SK-N-MC (cell line): ENCODE measurements at regions not wholly inside any gene's neighbourhood (a gene's known extent, or its start where the extent isn't known, plus 50 kb on each side); places are given as distances from the start of the nearest gene placed in this dataset.
A peak's percentile ranks its signal among the peaks of the same experiment; 100 is the strongest.

Experiments used
- DNase-seq: peaks from one replicate; pipeline ENCODE4 v3.0.0-alpha.2; 2011; ENCODE audit warnings: low read depth, low spot score
- H3K27ac ChIP-seq: fragments of 200-600 bp; sonication (generic); 2 replicates; pipeline ENCODE4 v1.5.1; 2016; ENCODE audit warnings: mixed run types
- H3K36me3 ChIP-seq: fragments of 200-600 bp; sonication (generic); 2 replicates; pipeline ENCODE4 v1.6.1; 2017; ENCODE audit warnings: antibody characterized with exemption, low read length, mixed read lengths; ENCODE audit not compliant: insufficient read depth
- H3K4me3 ChIP-seq: fragments of 200-600 bp; sonication (generic); 2 replicates; pipeline ENCODE4 v1.5.1; 2016
- H3K9ac ChIP-seq: fragments of 200-600 bp; sonication (generic); 2 replicates; pipeline ENCODE4 v1.8.0; 2017; ENCODE audit warnings: mixed run types, mixed read lengths; ENCODE audit not compliant: insufficient read length
- H3K9me3 ChIP-seq: fragments of 200-600 bp; sonication (generic); 2 replicates; pipeline ENCODE4 v1.6.1; 2017; ENCODE audit warnings: low read depth, mild to moderate bottlenecking, antibody characterized with exemption, low read length, moderate library complexity, mixed read lengths
- EZH2 ChIP-seq: fragments of 200-600 bp; sonication (generic); IDR thresholded peaks from one replicate; pipeline ENCODE4 v1.6.1; 2017; ENCODE audit warnings: antibody characterized with exemption
- FOXP2 ChIP-seq: optimal IDR thresholded peaks from 2 replicates; pipeline ENCODE3; 2011; ENCODE audit warnings: mild to moderate bottlenecking, moderate library complexity; ENCODE audit not compliant: insufficient read depth; ENCODE audit errors: extremely low read length, control extremely low read depth
- POLR2AphosphoS5 ChIP-seq: IDR thresholded peaks from 2 replicates; pipeline ENCODE4 v1.6.1; 2012; ENCODE audit warnings: mild to moderate bottlenecking, low read depth, low read length, borderline replicate concordance

- no peak overlapping the region for H3K27ac ChIP-seq
- H3K36me3 ChIP-seq: no peaks in the 10 kb centered on the region
- peak; percentile 2 for DNase-seq
- TF ChIP-seq FOXP2: no peak
- TF ChIP-seq POLR2AphosphoS5: no peak
- TF ChIP-seq EZH2: no peak
- H3K9me3 ChIP-seq: no peaks in the 10 kb centered on the region
- H3K9ac ChIP-seq: no peak overlapping the region
- peak overlapping the region; percentile 38 for H3K4me3 ChIP-seq
Observed at GRCh38 chr10:106078895-106079576, 1085.5 kb downstream of the SORCS1 start.

GRCh38 chr10:106076496-106076895 is 1088.0 kb downstream of the SORCS1 start:
- no peak for TF ChIP-seq EZH2
- no peak for TF ChIP-seq POLR2AphosphoS5
- TF ChIP-seq FOXP2: no peak

GRCh38 chr10:106053061-106053460 is 1111.4 kb downstream of the SORCS1 start:
- H3K4me3 ChIP-seq: no peak overlapping the region
- no peaks in the 10 kb centered on the region for H3K36me3 ChIP-seq
- H3K9ac ChIP-seq: no peak overlapping the region
- TF ChIP-seq EZH2 (no peak), POLR2AphosphoS5 (no peak), FOXP2 (no peak)
- no peak for DNase-seq
- no peaks in the 10 kb centered on the region for H3K9me3 ChIP-seq
- no peak overlapping the region for H3K27ac ChIP-seq

More at GRCh38 chr10:106076496-106076895, 1088.0 kb downstream of the SORCS1 start:
- H3K9me3 ChIP-seq: no peaks in the 10 kb centered on the region
- H3K9ac ChIP-seq: no peak overlapping the region
- DNase-seq: no peak
- no peak overlapping the region for H3K27ac ChIP-seq
- H3K36me3 ChIP-seq: no peaks in the 10 kb centered on the region
- H3K4me3 ChIP-seq: no peak overlapping the region

- no peak for TF ChIP-seq POLR2AphosphoS5
- no peak for TF ChIP-seq FOXP2
- TF ChIP-seq EZH2: no peak
- H3K9me3 ChIP-seq: no peaks in the 10 kb centered on the region
Observed at GRCh38 chr10:106044503-106044902, 1120.0 kb downstream of the SORCS1 start.

GRCh38 chr10:106043863-106044262 is 1120.6 kb downstream of the SORCS1 start:
- TF ChIP-seq EZH2 (no peak), POLR2AphosphoS5 (no peak), FOXP2 (no peak)
- no peak for DNase-seq
- Histone ChIP-seq H3K27ac (no peak overlapping the region), H3K4me3 (no peak overlapping the region), H3K9ac (no peak overlapping the region), H3K36me3 (no peaks in the 10 kb centered on the region), H3K9me3 (no peaks in the 10 kb centered on the region)

More at GRCh38 chr10:106044503-106044902, 1120.0 kb downstream of the SORCS1 start:
- H3K36me3 ChIP-seq: no peaks in the 10 kb centered on the region
- no peak for DNase-seq
- H3K9ac ChIP-seq: no peak overlapping the region
- no peak overlapping the region for H3K27ac ChIP-seq
- no peak overlapping the region for H3K4me3 ChIP-seq

- Histone ChIP-seq H3K9ac (no peak overlapping the region), H3K9me3 (no peaks in the 10 kb centered on the region), H3K27ac (no peak overlapping the region), H3K4me3 (no peak overlapping the region), H3K36me3 (no peaks in the 10 kb centered on the region)
- no peak for DNase-seq
- no peak for TF ChIP-seq FOXP2
Observed at GRCh38 chr10:106038246-106038645, 1126.3 kb downstream of the SORCS1 start.

- no peaks in the 10 kb centered on the region for H3K36me3 ChIP-seq
- TF ChIP-seq EZH2 (no peak), FOXP2 (no peak), POLR2AphosphoS5 (no peak)
- no peak overlapping the region for H3K4me3 ChIP-seq
- no peak overlapping the region for H3K9ac ChIP-seq
- no peaks in the 10 kb centered on the region for H3K9me3 ChIP-seq
- H3K27ac ChIP-seq: no peak overlapping the region
- no peak for DNase-seq
Observed at GRCh38 chr10:106033065-106033464, 1131.4 kb downstream of the SORCS1 start.

- Histone ChIP-seq H3K36me3 (no peaks in the 10 kb centered on the region), H3K4me3 (no peak overlapping the region), H3K9ac (no peak overlapping the region), H3K27ac (no peak overlapping the region), H3K9me3 (no peaks in the 10 kb centered on the region)
- no peak for DNase-seq
- TF ChIP-seq FOXP2 (no peak), EZH2 (no peak), POLR2AphosphoS5 (no peak)
Observed at GRCh38 chr10:106032450-106033002, 1132.0 kb downstream of the SORCS1 start.

- H3K9ac ChIP-seq: no peak overlapping the region
- TF ChIP-seq FOXP2 (no peak), EZH2 (no peak), POLR2AphosphoS5 (no peak)
- H3K4me3 ChIP-seq: no peak overlapping the region
- no peaks in the 10 kb centered on the region for H3K9me3 ChIP-seq
- H3K36me3 ChIP-seq: no peaks in the 10 kb centered on the region
- H3K27ac ChIP-seq: no peak overlapping the region
- DNase-seq: no peak
Observed at GRCh38 chr10:106027240-106027639, 1137.3 kb downstream of the SORCS1 start.
